HepG2 (cell line): ENCODE measurements at regions not wholly inside any gene's neighbourhood (a gene's known extent, or its start where the extent isn't known, plus 50 kb on each side); places are given as distances from the start of the nearest gene placed in this dataset.

Experiments
- ATF2 ChIP-seq: sonication (generic); formaldehyde crosslinking; IDR thresholded peaks from 2 replicates; pipeline ENCODE4 v1.4.0; 2020; ENCODE audit warnings: missing genetic modification reagents
- BHLHE40 ChIP-seq: IDR thresholded peaks from 2 replicates; pipeline ENCODE4 v1.6.1; 2011; ENCODE audit warnings: low read length, improper control_type of control experiment
- CTCF ChIP-seq: sonication (generic); formaldehyde crosslinking; IDR thresholded peaks from 2 replicates; pipeline ENCODE4 v1.5.0; 2020; ENCODE audit warnings: mild to moderate bottlenecking, missing genetic modification reagents, moderate library complexity
- DNMT3B ChIP-seq: conservative IDR thresholded peaks from 2 replicates; pipeline ENCODE4 v1.6.1; 2016; ENCODE audit warnings: missing biosample characterization, control low read depth
- HDAC2 ChIP-seq: sonication (generic); formaldehyde crosslinking; IDR thresholded peaks from 2 replicates; pipeline ENCODE4 v1.4.0; 2020; ENCODE audit warnings: missing genetic modification reagents
- HNRNPL ChIP-seq: fragments of 200-400 bp; formaldehyde crosslinking; IDR thresholded peaks from 2 replicates; pipeline ENCODE4 v1.6.1; 2017; ENCODE audit warnings: mild to moderate bottlenecking, low read depth, low read length
- MIER2 ChIP-seq: IDR thresholded peaks from 2 replicates; pipeline ENCODE4 v1.6.1; 2016; ENCODE audit warnings: missing biosample characterization, missing genetic modification reagents
- MIXL1 ChIP-seq: IDR thresholded peaks from 2 replicates; pipeline ENCODE4 v1.6.1; 2016
- PRMT3 ChIP-seq: sonication (generic); formaldehyde crosslinking; IDR thresholded peaks from 2 replicates; pipeline ENCODE4 v1.8.1; 2022; ENCODE audit warnings: low read depth, mild to moderate bottlenecking, moderate library complexity, missing genetic modification reagents, borderline replicate concordance
- RFX1 ChIP-seq: fragments of 450-650 bp; IDR thresholded peaks from 2 replicates; pipeline ENCODE4 v1.6.1; 2017
- RXRB ChIP-seq: IDR thresholded peaks from 2 replicates; pipeline ENCODE4 v1.6.1; 2016; ENCODE audit warnings: borderline replicate concordance, missing genetic modification reagents, missing compliant biosample characterization
- SIN3B ChIP-seq: fragments of 150-350 bp; IDR thresholded peaks from 2 replicates; pipeline ENCODE4 v1.6.1; 2014; ENCODE audit warnings: low read length
- TCF7 ChIP-seq: sonication (generic); IDR thresholded peaks from 2 replicates; pipeline ENCODE4 v1.6.1; 2016; ENCODE audit warnings: antibody characterized with exemption, low read depth
- TFDP1 ChIP-seq: IDR thresholded peaks from 2 replicates; pipeline ENCODE4 v1.6.1; 2016; ENCODE audit warnings: missing compliant biosample characterization, missing genetic modification reagents, borderline replicate concordance
- WIZ ChIP-seq: sonication (generic); formaldehyde crosslinking; IDR thresholded peaks from 2 replicates; pipeline ENCODE4 v1.5.1; 2020; ENCODE audit warnings: mild to moderate bottlenecking, missing genetic modification reagents
- ZFAT ChIP-seq: sonication (generic); formaldehyde crosslinking; conservative IDR thresholded peaks from 2 replicates; pipeline ENCODE4 v1.8.1; 2023; ENCODE audit warnings: missing genetic modification reagents, inconsistent platforms
- ZFP62 ChIP-seq: sonication (generic); formaldehyde crosslinking; IDR thresholded peaks from 2 replicates; pipeline ENCODE4 v1.4.0; 2020; ENCODE audit warnings: missing genetic modification reagents
- ZNF10 ChIP-seq: sonication (generic); formaldehyde crosslinking; IDR thresholded peaks from 2 replicates; pipeline ENCODE4 v1.4.0; 2020; ENCODE audit warnings: mild to moderate bottlenecking, low read depth, missing genetic modification reagents, borderline replicate concordance
- ZNF274 ChIP-seq: sonication (generic); formaldehyde crosslinking; IDR thresholded peaks from 2 replicates; pipeline ENCODE4 v1.5.1; 2020; ENCODE audit warnings: mild to moderate bottlenecking, missing genetic modification reagents
- ZNF770 ChIP-seq: sonication (generic); formaldehyde crosslinking; IDR thresholded peaks from 2 replicates; pipeline ENCODE4 v1.5.0; 2020; ENCODE audit warnings: mild to moderate bottlenecking, missing genetic modification reagents
- ZSCAN12 ChIP-seq: sonication (generic); formaldehyde crosslinking; IDR thresholded peaks from 2 replicates; pipeline ENCODE4 v1.9.0; 2021; ENCODE audit warnings: mild to moderate bottlenecking, missing genetic modification reagents
- TF ChIP-seq, protein P1 (sequence below): sonication (generic); formaldehyde crosslinking; IDR thresholded peaks from 2 replicates; pipeline ENCODE4 v1.4.0; 2020; ENCODE audit warnings: mild to moderate bottlenecking, missing genetic modification reagents
- TF ChIP-seq, protein P2 (sequence below): sonication (generic); formaldehyde crosslinking; conservative IDR thresholded peaks from 2 replicates; pipeline ENCODE4 v1.8.0; 2022; ENCODE audit warnings: mild to moderate bottlenecking, moderate library complexity, missing genetic modification reagents

GRCh38 chr6:12605888-12606345 lies 110.7 kb upstream of the PHACTR1 start (continued):
- TF ChIP-seq TFDP1 (CRISPR knock-in tag) (no peak), ATF2 (CRISPR knock-in tag) (no peak), DNMT3B (0 out of 2 replicates have a peak, but pooled peaks have one; percentile 81), ZSCAN12 (CRISPR knock-in tag) (no peak), ZNF10 (CRISPR knock-in tag) (no peak), TCF7 (no peak), BHLHE40 (no peak), ZFP62 (no peak), SIN3B (no peak), WIZ (CRISPR knock-in tag) (no peak), ZNF274 (CRISPR knock-in tag) (no peak), PRMT3 (no peak), RXRB (peak; percentile 26; the same call in 1 of the 2 replicates), RFX1 (no peak), ZNF770 (CRISPR knock-in tag) (no peak), MIER2 (no peak), HNRNPL (no peak), MIXL1 (CRISPR knock-in tag) (0 out of 2 replicates have a peak, but pooled peaks have one; percentile 54), HDAC2 (CRISPR knock-in tag) (no peak), ZFAT (CRISPR knock-in tag) (no peak), CTCF (peak; percentile 93)
- TF ChIP-seq, protein P1, sequence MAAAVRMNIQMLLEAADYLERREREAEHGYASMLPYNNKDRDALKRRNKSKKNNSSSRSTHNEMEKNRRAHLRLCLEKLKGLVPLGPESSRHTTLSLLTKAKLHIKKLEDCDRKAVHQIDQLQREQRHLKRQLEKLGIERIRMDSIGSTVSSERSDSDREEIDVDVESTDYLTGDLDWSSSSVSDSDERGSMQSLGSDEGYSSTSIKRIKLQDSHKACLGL (CRISPR knock-in tag) = no peak
- TF ChIP-seq, protein P2, sequence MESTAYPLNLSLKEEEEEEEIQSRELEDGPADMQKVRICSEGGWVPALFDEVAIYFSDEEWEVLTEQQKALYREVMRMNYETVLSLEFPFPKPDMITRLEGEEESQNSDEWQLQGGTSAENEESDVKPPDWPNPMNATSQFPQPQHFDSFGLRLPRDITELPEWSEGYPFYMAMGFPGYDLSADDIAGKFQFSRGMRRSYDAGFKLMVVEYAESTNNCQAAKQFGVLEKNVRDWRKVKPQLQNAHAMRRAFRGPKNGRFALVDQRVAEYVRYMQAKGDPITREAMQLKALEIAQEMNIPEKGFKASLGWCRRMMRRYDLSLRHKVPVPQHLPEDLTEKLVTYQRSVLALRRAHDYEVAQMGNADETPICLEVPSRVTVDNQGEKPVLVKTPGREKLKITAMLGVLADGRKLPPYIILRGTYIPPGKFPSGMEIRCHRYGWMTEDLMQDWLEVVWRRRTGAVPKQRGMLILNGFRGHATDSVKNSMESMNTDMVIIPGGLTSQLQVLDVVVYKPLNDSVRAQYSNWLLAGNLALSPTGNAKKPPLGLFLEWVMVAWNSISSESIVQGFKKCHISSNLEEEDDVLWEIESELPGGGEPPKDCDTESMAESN (CRISPR knock-in tag) = no peak
